Tibial nerve (tissue), 3 donors: ENCODE measurements at regions not wholly inside any gene's neighbourhood (a gene's known extent, or its start where the extent isn't known, plus 50 kb on each side); places are given as distances from the start of the nearest gene placed in this dataset.

Source experiments
- POLR2A ChIP-seq, 2 donors: fragments of 450-650 bp; IDR thresholded peaks; one replicate each; pipeline ENCODE4 v1.6.1; 2017; ENCODE audit warnings: antibody characterized with exemption in 2 of 2, mild to moderate bottlenecking in 2 of 2, moderate library complexity in 2 of 2
- TF ChIP-seq, protein P1 (sequence below), 5 experiments: fragments of 200-600 bp in 3 of 5; fragments of 450-650 bp in 2 of 5; sonication (generic) in 3 of 5; IDR thresholded peaks; one replicate each; pipeline ENCODE4 v1.5.1; 2016 to 2019; ENCODE audit warnings: antibody characterized with exemption in 5 of 5, mild to moderate bottlenecking in 3 of 5, moderate library complexity in 2 of 5

DNA sequence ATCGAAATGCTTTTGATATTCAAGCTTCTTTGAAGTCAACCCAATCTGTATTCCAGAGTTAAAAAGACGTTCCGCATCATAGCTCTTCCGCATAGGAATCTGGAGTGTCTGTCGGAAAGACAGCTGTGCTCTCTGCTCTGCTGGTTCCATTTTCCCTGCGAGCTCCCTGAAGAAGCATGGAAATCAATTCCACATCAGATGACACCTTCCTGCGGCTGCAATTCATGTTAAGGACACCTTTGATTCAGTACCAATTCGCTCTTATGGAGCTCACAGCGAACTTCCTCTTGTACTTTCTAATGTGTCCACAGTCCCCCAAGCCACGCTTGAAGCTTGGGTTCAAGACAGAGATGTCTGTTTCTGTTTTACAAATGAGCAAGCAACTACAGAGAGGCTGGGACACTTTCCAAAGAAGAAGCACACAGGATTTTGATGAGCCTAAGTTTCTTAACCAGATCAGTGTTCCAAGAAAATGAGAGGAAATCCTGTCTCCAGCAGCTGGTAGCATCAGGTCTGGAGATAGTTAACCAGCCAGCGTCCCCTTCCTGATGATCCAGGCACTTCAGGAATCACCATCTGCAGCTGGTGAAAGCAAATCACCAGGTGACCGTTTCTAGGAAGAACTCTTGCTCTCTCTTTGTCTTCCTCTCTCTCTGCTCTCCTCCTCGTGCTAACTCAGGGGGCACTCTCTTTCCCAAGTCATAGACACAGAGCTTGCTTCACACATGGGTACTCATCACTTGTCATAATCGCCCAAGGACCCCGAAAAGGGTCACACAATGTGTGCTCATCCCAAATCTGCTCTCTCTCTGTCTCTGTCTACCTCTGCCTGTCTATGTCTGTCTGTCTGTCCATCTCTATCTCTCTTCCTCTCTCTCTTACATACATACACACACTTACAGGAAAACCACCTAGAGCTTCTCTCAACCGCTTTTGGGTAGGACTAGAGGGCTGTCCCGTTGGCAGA lies 281.8 kb downstream of the FAM43A start:
- TF ChIP-seq POLR2A (IDR thresholded peaks at IDR 0.05) = no peak
- TF ChIP-seq, protein P1, sequence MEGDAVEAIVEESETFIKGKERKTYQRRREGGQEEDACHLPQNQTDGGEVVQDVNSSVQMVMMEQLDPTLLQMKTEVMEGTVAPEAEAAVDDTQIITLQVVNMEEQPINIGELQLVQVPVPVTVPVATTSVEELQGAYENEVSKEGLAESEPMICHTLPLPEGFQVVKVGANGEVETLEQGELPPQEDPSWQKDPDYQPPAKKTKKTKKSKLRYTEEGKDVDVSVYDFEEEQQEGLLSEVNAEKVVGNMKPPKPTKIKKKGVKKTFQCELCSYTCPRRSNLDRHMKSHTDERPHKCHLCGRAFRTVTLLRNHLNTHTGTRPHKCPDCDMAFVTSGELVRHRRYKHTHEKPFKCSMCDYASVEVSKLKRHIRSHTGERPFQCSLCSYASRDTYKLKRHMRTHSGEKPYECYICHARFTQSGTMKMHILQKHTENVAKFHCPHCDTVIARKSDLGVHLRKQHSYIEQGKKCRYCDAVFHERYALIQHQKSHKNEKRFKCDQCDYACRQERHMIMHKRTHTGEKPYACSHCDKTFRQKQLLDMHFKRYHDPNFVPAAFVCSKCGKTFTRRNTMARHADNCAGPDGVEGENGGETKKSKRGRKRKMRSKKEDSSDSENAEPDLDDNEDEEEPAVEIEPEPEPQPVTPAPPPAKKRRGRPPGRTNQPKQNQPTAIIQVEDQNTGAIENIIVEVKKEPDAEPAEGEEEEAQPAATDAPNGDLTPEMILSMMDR (IDR thresholded peaks at IDR 0.05) = no peak
